ENCODE measurements at regions not wholly inside any gene's neighbourhood (a gene's known extent, or its start where the extent isn't known, plus 50 kb on each side); places are given as distances from the start of the nearest gene placed in this dataset.
"Not testable (repeated sequence)": the region's sequence is repeated elsewhere in the genome, so short reads cannot be mapped to it uniquely, and the experiment has no call there.

DNA sequence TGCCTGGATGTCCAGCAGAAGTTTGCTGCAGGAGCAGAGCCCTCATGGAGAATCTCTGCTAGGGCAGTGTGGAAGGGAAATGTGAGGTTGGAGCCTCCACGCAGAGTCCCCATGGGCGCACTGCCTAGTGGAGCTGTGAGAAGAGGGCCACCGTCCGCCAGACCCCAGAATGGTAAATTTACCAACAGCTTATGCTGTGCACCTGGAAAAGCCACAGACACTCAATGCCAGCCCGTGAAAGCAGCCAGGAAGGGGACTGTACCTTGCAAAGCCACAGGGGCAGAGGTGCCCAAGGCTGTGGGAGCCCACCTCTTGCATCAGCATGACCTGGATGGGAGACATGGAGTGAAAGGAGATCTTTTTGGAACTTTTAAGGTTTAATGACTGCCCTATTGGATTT is 225.6 kb upstream of the RSPO3 start:
- not testable (repeated sequence) for TF ChIP-seq MYC (IDR thresholded peaks at IDR 0.05; ENCODE audit: low read depth, low read length); POLR2A (IDR thresholded peaks at IDR 0.05; ENCODE audit: extremely low read depth, insufficient read length)
- TF ChIP-seq, protein P1, sequence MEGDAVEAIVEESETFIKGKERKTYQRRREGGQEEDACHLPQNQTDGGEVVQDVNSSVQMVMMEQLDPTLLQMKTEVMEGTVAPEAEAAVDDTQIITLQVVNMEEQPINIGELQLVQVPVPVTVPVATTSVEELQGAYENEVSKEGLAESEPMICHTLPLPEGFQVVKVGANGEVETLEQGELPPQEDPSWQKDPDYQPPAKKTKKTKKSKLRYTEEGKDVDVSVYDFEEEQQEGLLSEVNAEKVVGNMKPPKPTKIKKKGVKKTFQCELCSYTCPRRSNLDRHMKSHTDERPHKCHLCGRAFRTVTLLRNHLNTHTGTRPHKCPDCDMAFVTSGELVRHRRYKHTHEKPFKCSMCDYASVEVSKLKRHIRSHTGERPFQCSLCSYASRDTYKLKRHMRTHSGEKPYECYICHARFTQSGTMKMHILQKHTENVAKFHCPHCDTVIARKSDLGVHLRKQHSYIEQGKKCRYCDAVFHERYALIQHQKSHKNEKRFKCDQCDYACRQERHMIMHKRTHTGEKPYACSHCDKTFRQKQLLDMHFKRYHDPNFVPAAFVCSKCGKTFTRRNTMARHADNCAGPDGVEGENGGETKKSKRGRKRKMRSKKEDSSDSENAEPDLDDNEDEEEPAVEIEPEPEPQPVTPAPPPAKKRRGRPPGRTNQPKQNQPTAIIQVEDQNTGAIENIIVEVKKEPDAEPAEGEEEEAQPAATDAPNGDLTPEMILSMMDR (IDR thresholded peaks at IDR 0.05; ENCODE audit: low read depth, low read length) = not testable (repeated sequence)
- TF ChIP-seq, protein P2, sequence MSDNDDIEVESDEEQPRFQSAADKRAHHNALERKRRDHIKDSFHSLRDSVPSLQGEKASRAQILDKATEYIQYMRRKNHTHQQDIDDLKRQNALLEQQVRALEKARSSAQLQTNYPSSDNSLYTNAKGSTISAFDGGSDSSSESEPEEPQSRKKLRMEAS (IDR thresholded peaks at IDR 0.05; ENCODE audit: low read depth, low read length) = not testable (repeated sequence)

All from NB4 (cell line).